Osteocyte (in vitro differentiated cells): ENCODE measurements at regions not wholly inside any gene's neighbourhood (a gene's known extent, or its start where the extent isn't known, plus 50 kb on each side); places are given as distances from the start of the nearest gene placed in this dataset.

Experiments
- DNase-seq: peaks from one replicate; pipeline ENCODE4 v3.0.0; 2021; ENCODE audit warnings: mixed read lengths; ENCODE audit not compliant: unreplicated experiment; ENCODE audit errors: extremely low spot score
- H3K27ac Mint-ChIP-seq: one replicate; pipeline ENCODE4 v1.8.0; 2021; ENCODE audit warnings: mild to moderate bottlenecking, mixed read lengths; ENCODE audit not compliant: unreplicated experiment
- H3K27me3 Mint-ChIP-seq: one replicate; pipeline ENCODE4 v1.8.0; 2021; ENCODE audit warnings: mixed read lengths; ENCODE audit not compliant: unreplicated experiment
- H3K36me3 Mint-ChIP-seq: one replicate; pipeline ENCODE4 v1.8.0; 2021; ENCODE audit warnings: mixed read lengths; ENCODE audit not compliant: unreplicated experiment
- H3K4me1 Mint-ChIP-seq: one replicate; pipeline ENCODE4 v1.8.0; 2021; ENCODE audit warnings: mixed read lengths; ENCODE audit not compliant: unreplicated experiment
- H3K4me3 Mint-ChIP-seq: one replicate; pipeline ENCODE4 v1.8.0; 2021; ENCODE audit warnings: mild to moderate bottlenecking, moderate library complexity, mixed read lengths; ENCODE audit not compliant: unreplicated experiment
- H3K9me3 Mint-ChIP-seq: one replicate; pipeline ENCODE4 v1.8.0; 2021; ENCODE audit warnings: mixed read lengths; ENCODE audit not compliant: unreplicated experiment
- TF ChIP-seq, protein P1 (sequence below): fragments of 200-600 bp; sonication (generic); IDR thresholded peaks from 2 replicates; pipeline ENCODE4 v1.5.0; 2021; ENCODE audit warnings: antibody characterized with exemption, mild to moderate bottlenecking, moderate library complexity

DNA sequence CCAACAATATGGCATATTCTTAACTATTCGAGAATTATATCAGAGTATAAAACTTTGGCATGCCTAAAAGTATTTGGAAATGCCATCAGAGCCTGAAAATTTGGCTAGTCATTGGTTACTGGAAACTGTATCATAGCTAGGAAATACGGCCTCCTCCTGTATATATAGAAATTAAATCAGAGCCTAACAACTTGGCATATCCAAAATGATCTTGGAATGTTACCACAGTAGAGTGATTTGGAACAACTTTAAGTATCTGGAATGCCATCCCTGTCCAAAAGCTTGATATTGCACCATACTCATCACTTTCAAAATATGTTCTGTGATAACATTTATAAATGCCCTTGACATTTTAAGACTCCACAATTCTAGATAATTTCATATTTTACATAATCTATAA is 335.8 kb downstream of the SLITRK1 start:
- Mint-ChIP-seq H3K4me1 (no peaks in the 10 kb centered on the region), H3K36me3 (no peaks in the 10 kb centered on the region), H3K27me3 (no peaks in the 10 kb centered on the region), H3K4me3 (no peak overlapping the region), H3K27ac (no peak overlapping the region), H3K9me3 (peaks cover 19% of the 10 kb centered on the region)
- DNase-seq = no peak
- TF ChIP-seq, protein P1, sequence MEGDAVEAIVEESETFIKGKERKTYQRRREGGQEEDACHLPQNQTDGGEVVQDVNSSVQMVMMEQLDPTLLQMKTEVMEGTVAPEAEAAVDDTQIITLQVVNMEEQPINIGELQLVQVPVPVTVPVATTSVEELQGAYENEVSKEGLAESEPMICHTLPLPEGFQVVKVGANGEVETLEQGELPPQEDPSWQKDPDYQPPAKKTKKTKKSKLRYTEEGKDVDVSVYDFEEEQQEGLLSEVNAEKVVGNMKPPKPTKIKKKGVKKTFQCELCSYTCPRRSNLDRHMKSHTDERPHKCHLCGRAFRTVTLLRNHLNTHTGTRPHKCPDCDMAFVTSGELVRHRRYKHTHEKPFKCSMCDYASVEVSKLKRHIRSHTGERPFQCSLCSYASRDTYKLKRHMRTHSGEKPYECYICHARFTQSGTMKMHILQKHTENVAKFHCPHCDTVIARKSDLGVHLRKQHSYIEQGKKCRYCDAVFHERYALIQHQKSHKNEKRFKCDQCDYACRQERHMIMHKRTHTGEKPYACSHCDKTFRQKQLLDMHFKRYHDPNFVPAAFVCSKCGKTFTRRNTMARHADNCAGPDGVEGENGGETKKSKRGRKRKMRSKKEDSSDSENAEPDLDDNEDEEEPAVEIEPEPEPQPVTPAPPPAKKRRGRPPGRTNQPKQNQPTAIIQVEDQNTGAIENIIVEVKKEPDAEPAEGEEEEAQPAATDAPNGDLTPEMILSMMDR = no peak

DNA sequence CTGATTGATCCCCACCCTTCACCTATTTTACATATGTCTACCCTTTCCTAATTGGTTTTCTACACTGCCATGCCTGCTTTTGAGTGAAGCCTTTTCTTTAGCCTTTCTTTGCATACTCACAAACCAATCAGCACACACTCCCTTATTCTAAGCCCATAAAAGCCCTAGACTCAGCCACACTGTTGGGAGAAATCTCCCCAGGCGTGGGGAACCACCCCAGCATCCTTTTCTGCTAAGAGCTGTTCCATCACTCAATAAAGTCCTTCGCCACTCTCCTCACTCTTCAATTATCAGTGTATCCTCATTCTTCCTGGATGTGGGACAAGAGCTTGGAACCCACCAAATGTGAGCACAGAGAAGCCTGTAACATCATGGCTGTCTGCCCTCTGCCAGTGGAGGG is 343.6 kb downstream of the SLITRK1 start:
- no peak overlapping the region for H3K4me3 Mint-ChIP-seq
- no peak for DNase-seq
- H3K27me3 Mint-ChIP-seq = no peaks in the 10 kb centered on the region
- TF ChIP-seq, protein P1 = no peak
- H3K4me1 Mint-ChIP-seq = no peaks in the 10 kb centered on the region
- peaks cover 5% of the 10 kb centered on the region for H3K9me3 Mint-ChIP-seq
- no peak overlapping the region for H3K27ac Mint-ChIP-seq
- H3K36me3 Mint-ChIP-seq = no peaks in the 10 kb centered on the region

DNA sequence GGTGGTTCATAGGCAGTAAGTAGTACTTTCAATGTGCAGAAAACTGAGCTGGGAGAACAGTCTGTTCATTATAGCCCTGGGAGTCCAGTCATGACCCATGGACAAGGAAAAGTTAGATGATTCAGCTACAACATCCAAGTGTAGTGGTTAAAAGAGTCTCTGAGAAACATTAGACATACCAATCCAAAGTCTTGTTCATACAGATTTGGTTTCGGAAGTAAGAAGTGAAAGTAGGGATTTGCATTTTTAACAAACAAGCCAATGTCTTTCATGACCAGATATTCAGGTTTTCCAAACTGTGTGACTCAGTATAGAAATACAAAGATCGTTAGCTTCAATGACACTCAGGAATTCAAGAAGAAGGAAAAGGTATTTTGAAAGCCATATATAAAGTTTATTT is 345.3 kb downstream of the SLITRK1 start:
- no peak for DNase-seq
- no peak overlapping the region for H3K27ac Mint-ChIP-seq
- no peaks in the 10 kb centered on the region for H3K36me3 Mint-ChIP-seq
- H3K27me3 Mint-ChIP-seq = no peaks in the 10 kb centered on the region
- TF ChIP-seq, protein P1 = no peak
- no peaks in the 10 kb centered on the region for H3K4me1 Mint-ChIP-seq
- H3K9me3 Mint-ChIP-seq = peaks cover 5% of the 10 kb centered on the region
- no peak overlapping the region for H3K4me3 Mint-ChIP-seq

DNA sequence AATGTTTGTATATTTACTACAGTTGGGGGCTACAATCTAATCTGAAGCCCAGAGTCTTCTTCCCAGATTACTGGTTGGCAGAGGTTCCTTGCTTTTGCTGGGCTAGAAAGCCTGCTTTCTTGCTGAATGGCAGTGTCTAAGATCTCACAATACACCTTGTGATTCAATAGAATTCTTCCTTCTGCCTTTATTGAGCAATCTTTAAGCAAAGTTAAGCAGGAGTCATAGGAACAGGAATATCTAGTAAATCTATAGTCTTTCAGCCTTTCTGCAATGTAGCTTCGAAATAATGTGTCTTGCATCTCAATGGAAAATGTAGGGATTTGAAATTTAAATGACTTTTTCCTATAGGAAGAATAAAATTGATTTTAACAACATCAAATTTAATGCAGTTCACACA is 346.1 kb downstream of the SLITRK1 start:
- no peaks in the 10 kb centered on the region for H3K4me1 Mint-ChIP-seq
- H3K36me3 Mint-ChIP-seq = no peaks in the 10 kb centered on the region
- no peaks in the 10 kb centered on the region for H3K27me3 Mint-ChIP-seq
- TF ChIP-seq, protein P1 = no peak
- no peak for DNase-seq
- H3K4me3 Mint-ChIP-seq = no peak overlapping the region
- no peak overlapping the region for H3K27ac Mint-ChIP-seq
- H3K9me3 Mint-ChIP-seq = peaks cover 5% of the 10 kb centered on the region

DNA sequence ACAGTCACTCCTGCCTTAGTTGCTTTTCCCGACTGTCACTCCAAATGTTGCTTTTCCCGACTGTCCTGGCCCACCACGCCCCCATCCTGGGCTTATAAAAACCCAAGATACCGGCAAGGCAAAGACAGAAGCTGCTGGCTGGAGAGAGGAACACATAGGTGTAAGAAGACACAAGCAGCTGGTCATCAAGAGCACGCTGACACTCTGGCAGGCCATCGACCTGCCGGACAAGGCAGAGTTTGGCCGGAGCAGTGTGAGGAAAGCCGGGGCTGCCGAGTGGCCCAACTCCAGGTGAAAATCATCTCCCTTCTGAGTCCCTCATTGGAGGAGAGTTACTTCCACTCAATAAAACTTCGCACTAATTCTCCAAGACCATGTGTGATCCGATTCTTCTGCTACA is 349.5 kb downstream of the SLITRK1 start:
- Mint-ChIP-seq H3K4me3 (no peak overlapping the region), H3K36me3 (no peaks in the 10 kb centered on the region), H3K27ac (no peak overlapping the region), H3K9me3 (no peaks in the 10 kb centered on the region), H3K27me3 (no peaks in the 10 kb centered on the region), H3K4me1 (no peaks in the 10 kb centered on the region)
- TF ChIP-seq, protein P1 = no peak
- DNase-seq = no peak
